ENCODE measurements at regions not wholly inside any gene's neighbourhood (a gene's known extent, or its start where the extent isn't known, plus 50 kb on each side); places are given as distances from the start of the nearest gene placed in this dataset.
"Not testable (repeated sequence)": the region's sequence is repeated elsewhere in the genome, so short reads cannot be mapped to it uniquely, and the experiment has no call there.

DNA sequence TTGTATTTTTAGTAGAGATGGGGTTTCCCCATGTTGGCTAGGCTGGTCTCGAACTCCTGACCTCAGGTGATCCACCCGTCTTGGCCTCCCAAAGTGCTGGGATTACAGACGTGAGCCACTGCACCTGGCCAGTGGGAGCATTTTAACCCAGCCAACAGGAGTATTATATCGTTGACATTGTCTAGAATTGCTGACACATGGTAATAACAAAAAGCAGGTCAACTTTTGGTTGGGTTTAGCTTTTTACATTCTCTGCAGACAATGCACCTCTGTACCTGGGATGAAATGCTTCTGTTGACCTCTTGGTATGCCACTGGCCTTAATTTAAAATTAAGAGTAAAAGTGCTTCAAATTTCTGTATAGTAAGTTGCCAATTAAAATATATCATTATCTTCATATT is 245.6 kb downstream of the TTC6 start:
- H3K27ac ChIP-seq (ENCODE audit: low read length); H3K27me3 ChIP-seq (ENCODE audit: control insufficient read depth, insufficient read depth, low read length); H3K9me3 ChIP-seq (replicated peaks; ENCODE audit: control insufficient read depth, low read depth, low read length); H3K4me1 ChIP-seq (ENCODE audit: control insufficient read depth, insufficient read depth, low read length); H3K4me3 ChIP-seq (ENCODE audit: low read length); DNase-seq; H3K36me3 ChIP-seq (ENCODE audit: control insufficient read depth, insufficient read depth, low read length): not testable (repeated sequence)
- WGBS (ENCODE audit: insufficient coverage), result 82% methylated on average over 2 of the region's 4 CpGs

DNA sequence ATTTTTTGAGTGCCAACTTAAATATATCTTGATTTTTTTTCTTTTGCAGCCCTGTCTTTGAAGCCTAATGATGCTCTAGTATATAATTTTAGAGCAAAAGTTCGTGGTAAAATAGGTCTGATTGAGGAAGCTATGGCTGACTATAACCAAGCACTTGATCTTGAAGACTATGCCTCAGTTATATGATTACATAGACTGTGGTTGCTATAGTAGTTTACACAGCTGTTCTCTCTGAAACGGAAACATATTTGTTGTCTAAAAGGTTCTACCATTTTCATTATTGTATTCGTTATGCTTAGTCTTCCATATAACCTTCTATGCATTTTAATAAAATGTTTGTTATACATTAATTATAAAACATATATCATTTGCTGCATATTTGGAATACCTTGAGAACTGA is 246.7 kb downstream of the TTC6 start:
- no CpG with 5 or more reads among the region's 3 CpGs for WGBS (ENCODE audit: insufficient coverage)
- H3K9me3 ChIP-seq (replicated peaks; ENCODE audit: control insufficient read depth, low read depth, low read length), result no peaks in the 10 kb centered on the region
- H3K27me3 ChIP-seq (ENCODE audit: control insufficient read depth, insufficient read depth, low read length), result no peaks in the 10 kb centered on the region
- no peak overlapping the region for H3K27ac ChIP-seq (ENCODE audit: low read length)
- DNase-seq, result no peak
- H3K4me3 ChIP-seq (ENCODE audit: low read length), result no peak overlapping the region
- H3K36me3 ChIP-seq (ENCODE audit: control insufficient read depth, insufficient read depth, low read length), result no peaks in the 10 kb centered on the region
- no peaks in the 10 kb centered on the region for H3K4me1 ChIP-seq (ENCODE audit: control insufficient read depth, insufficient read depth, low read length)

DNA sequence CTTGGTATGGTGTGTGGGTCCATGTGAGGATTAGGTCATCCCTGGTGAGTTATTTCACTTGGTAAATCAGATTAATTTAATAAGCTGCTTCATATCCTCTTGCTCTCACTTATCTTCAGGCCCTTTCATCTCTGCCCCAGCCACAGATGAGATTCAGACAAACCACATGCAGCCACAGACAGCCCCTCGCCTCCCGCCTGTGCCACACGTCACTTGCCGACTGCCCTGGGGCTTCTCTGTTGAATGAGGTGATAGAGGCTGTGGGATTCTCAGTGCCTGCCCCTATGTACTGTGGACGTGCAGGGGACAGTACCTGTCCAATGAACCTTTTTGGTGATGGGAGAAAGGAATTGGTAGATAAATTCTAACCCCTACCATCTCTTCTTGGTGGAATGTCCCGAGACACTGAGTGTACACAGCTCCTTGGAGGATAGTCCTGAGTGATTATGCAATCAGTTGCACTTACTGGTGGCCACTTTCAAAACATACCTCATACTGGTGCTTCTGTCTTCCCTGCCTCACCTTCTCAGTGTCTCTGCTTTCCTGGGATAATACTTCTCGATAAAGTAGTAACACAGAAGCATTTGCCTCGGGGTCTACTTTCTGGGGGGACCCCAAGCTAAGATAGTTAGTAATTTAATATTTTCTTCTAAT is 248.7 kb downstream of the TTC6 start:
- DNase-seq, result no peak
- Histone ChIP-seq H3K36me3 (ENCODE audit: control insufficient read depth, insufficient read depth, low read length) (no peaks in the 10 kb centered on the region), H3K9me3 (replicated peaks; ENCODE audit: control insufficient read depth, low read depth, low read length) (no peaks in the 10 kb centered on the region), H3K27me3 (ENCODE audit: control insufficient read depth, insufficient read depth, low read length) (no peaks in the 10 kb centered on the region), H3K27ac (ENCODE audit: low read length) (no peak overlapping the region), H3K4me1 (ENCODE audit: control insufficient read depth, insufficient read depth, low read length) (no peaks in the 10 kb centered on the region), H3K4me3 (ENCODE audit: low read length) (no peak overlapping the region)
- no CpG with 5 or more reads among the region's 8 CpGs for WGBS (ENCODE audit: insufficient coverage)

DNA sequence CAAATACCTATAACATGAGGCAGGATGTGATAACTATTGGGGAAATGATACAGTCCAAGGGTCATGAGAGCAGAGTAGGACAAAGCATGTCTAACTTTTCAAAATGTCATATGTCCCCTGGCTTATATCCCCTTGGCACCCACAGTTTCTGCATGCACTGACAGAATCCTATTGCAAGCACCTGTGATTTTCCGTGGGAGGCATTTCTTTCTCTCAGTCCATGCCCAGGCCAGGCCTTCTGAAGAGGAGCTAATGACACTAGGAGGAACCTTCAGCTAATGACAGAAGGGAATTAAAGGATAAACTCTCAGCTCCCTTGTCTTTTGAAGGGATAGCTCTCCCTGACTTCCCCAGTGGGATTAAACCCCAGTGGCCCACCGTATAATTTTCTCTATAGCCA is 249.2 kb downstream of the TTC6 start:
- no peak overlapping the region for H3K27ac ChIP-seq (ENCODE audit: low read length)
- no peak for DNase-seq
- no peak overlapping the region for H3K4me3 ChIP-seq (ENCODE audit: low read length)
- H3K36me3 ChIP-seq (ENCODE audit: control insufficient read depth, insufficient read depth, low read length), result no peaks in the 10 kb centered on the region
- H3K4me1 ChIP-seq (ENCODE audit: control insufficient read depth, insufficient read depth, low read length), result no peaks in the 10 kb centered on the region
- H3K27me3 ChIP-seq (ENCODE audit: control insufficient read depth, insufficient read depth, low read length), result no peaks in the 10 kb centered on the region
- WGBS (ENCODE audit: insufficient coverage), result 60% methylated on average over 1 of the region's 2 CpGs
- H3K9me3 ChIP-seq (replicated peaks; ENCODE audit: control insufficient read depth, low read depth, low read length), result no peaks in the 10 kb centered on the region

DNA sequence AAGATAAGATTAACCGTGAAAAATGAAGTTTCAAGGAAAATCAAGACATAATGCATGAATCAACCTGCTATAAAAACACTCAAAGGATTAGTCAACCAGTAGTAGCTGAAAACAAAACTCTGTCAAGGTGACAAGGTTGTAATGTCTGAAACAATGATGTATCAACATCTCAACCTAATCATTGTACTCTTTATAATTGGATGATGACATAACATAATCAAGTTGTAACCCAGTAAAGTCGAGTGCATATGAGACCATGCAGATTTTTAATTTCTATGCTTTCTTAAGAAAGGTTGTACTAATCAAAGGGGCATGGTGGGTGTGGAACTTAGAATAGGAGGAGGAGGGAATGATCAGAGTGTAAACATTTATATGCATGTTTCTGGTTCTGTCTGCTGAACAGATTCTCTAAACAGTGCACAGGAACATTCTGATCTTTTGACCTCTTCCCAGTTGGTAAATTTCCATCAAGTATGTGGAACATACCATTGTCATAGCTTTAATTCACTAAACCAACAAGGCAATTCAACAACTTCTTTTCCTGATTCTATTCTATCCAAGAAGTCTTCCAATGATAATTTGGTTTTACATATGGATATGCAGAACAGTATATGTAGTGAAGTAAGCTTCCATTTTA is 253.7 kb downstream of the TTC6 start:
- Histone ChIP-seq H3K4me1 (ENCODE audit: control insufficient read depth, insufficient read depth, low read length) (no peaks in the 10 kb centered on the region), H3K36me3 (ENCODE audit: control insufficient read depth, insufficient read depth, low read length) (no peaks in the 10 kb centered on the region), H3K9me3 (replicated peaks; ENCODE audit: control insufficient read depth, low read depth, low read length) (no peaks in the 10 kb centered on the region), H3K27me3 (ENCODE audit: control insufficient read depth, insufficient read depth, low read length) (no peaks in the 10 kb centered on the region), H3K4me3 (ENCODE audit: low read length) (no peak overlapping the region), H3K27ac (ENCODE audit: low read length) (no peak overlapping the region)
- DNase-seq, result no peak
- WGBS (ENCODE audit: insufficient coverage), result no CpG with 5 or more reads among the region's 2 CpGs

DNA sequence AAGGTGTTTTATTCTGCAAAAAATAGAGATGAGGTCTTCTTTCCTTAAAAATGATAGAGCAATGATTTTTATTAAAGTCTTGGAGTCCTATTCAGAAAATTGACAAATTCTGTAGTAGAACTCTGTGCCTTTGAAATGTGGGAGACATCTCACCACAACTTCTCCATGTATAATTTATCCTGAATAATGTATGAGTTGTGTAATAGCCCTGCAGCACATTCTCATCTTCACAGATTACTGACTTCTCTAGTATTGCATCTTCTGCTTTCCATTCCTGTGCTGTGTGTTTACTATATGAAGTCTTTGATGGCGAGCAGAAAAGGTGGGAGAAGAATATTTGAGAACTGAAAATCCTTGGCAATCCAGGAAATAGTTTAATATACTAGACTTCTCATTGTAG is 255.6 kb downstream of the TTC6 start:
- no peak for DNase-seq
- H3K27ac ChIP-seq (ENCODE audit: low read length), result no peak overlapping the region
- no peaks in the 10 kb centered on the region for H3K36me3 ChIP-seq (ENCODE audit: control insufficient read depth, insufficient read depth, low read length)
- no peaks in the 10 kb centered on the region for H3K9me3 ChIP-seq (replicated peaks; ENCODE audit: control insufficient read depth, low read depth, low read length)
- H3K4me3 ChIP-seq (ENCODE audit: low read length), result no peak overlapping the region
- no CpG with 5 or more reads among the region's 1 CpG for WGBS (ENCODE audit: insufficient coverage)
- H3K4me1 ChIP-seq (ENCODE audit: control insufficient read depth, insufficient read depth, low read length), result no peaks in the 10 kb centered on the region
- no peaks in the 10 kb centered on the region for H3K27me3 ChIP-seq (ENCODE audit: control insufficient read depth, insufficient read depth, low read length)

DNA sequence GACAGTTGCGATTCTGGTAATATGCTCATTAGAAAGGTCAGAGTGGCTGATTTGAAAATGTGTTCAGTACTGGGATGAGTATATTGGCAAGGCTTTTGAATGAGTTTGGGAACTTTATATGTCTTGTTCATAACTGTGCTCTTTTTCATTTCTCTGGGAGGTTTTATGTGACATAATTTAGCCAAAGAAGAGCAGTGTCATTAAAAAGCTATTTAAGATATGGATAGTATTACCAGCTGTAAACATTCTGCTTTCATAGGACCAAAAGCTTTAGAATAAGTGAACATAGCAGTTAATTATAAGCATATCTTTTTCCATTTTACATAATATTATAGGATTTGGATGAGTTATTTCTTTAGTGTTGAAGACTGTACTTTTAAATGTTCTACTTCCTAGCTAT is 260.4 kb downstream of the TTC6 start:
- no peaks in the 10 kb centered on the region for H3K36me3 ChIP-seq (ENCODE audit: control insufficient read depth, insufficient read depth, low read length)
- no peaks in the 10 kb centered on the region for H3K27me3 ChIP-seq (ENCODE audit: control insufficient read depth, insufficient read depth, low read length)
- no peak overlapping the region for H3K27ac ChIP-seq (ENCODE audit: low read length)
- no peak overlapping the region for H3K4me3 ChIP-seq (ENCODE audit: low read length)
- no peaks in the 10 kb centered on the region for H3K4me1 ChIP-seq (ENCODE audit: control insufficient read depth, insufficient read depth, low read length)
- no peaks in the 10 kb centered on the region for H3K9me3 ChIP-seq (replicated peaks; ENCODE audit: control insufficient read depth, low read depth, low read length)
- no CpG with 5 or more reads among the region's 1 CpG for WGBS (ENCODE audit: insufficient coverage)
- DNase-seq, result peak; percentile 47

DNA sequence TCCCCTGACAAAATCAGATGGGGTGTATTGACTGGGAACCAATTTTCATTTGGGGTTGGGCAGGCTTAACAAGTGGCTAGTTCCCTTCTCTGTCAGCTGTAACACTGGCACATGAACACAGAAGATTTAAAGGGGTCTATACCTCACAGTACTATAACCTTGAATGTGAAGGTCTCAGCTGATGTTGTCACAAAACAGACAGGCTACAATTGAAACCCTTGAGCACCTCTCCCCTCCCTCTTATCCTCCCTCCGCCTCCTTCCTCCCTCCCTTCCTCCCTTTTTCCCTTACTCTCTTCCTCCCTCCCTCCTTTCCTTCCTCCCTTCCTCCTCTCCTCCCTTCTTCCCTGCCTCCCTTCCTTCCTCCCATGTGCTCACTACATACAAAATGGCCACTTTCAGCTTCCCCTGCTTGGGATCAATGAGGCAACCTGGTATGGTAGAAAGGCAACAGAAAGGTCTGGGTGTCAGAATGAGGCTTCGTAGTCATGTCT is 262.4 kb downstream of the TTC6 start:
- no peak overlapping the region for H3K4me3 ChIP-seq (ENCODE audit: low read length)
- WGBS (ENCODE audit: insufficient coverage), result 75% methylated on average over 1 of the region's 2 CpGs
- H3K36me3 ChIP-seq (ENCODE audit: control insufficient read depth, insufficient read depth, low read length), result no peaks in the 10 kb centered on the region
- H3K27ac ChIP-seq (ENCODE audit: low read length), result no peak overlapping the region
- no peaks in the 10 kb centered on the region for H3K27me3 ChIP-seq (ENCODE audit: control insufficient read depth, insufficient read depth, low read length)
- DNase-seq, result no peak
- no peaks in the 10 kb centered on the region for H3K9me3 ChIP-seq (replicated peaks; ENCODE audit: control insufficient read depth, low read depth, low read length)
- H3K4me1 ChIP-seq (ENCODE audit: control insufficient read depth, insufficient read depth, low read length), result no peaks in the 10 kb centered on the region

DNA sequence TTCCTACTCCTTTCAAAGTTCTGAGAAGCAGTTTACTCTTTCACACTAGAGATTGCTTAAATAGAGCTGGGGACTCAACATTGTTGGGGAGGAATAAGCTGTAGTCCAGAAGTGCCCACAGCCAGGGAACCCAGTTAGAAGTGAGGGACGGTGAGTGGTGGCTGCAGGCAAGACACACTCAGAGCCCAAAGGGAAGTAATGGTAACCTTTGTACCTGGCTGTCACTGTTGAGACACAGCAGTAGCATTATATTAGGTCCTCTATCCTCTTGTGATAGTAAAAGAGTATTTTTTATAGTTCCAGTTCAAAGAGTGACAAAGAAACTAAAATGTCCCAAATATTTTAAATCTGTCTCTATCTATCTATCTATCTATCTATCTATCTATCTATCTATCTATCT is 263.3 kb downstream of the TTC6 start:
- 83% methylated on average over 1 of the region's 1 CpG for WGBS (ENCODE audit: insufficient coverage)

DNA sequence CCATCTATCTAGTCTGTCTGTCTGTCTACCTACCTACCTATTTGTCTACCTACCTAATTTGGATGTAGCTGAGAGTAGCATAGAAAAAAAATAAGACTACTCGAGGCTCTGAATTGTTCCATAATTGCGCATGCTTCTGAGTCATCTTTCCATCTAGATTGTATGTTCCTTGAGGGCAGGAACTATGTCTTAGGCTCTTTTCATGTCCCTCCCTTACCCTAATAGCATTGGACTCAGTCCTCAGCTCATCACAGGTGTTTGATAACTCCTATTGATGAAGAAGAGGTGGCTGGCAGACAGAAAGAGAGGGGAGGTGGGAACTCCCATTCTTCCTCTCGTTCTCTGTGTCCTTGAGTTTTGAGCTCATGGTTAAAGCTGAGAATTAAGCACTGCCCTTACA is 263.7 kb downstream of the TTC6 start:
- Histone ChIP-seq H3K27me3 (ENCODE audit: control insufficient read depth, insufficient read depth, low read length) (no peaks in the 10 kb centered on the region), H3K27ac (ENCODE audit: low read length) (no peak overlapping the region), H3K4me1 (ENCODE audit: control insufficient read depth, insufficient read depth, low read length) (no peaks in the 10 kb centered on the region), H3K36me3 (ENCODE audit: control insufficient read depth, insufficient read depth, low read length) (no peaks in the 10 kb centered on the region), H3K4me3 (ENCODE audit: low read length) (no peak overlapping the region), H3K9me3 (replicated peaks; ENCODE audit: control insufficient read depth, low read depth, low read length) (no peaks in the 10 kb centered on the region)
- WGBS (ENCODE audit: insufficient coverage), result 100% methylated on average over 1 of the region's 3 CpGs
- no peak for DNase-seq

More for the DNA sequence above, 263.3 kb downstream of the TTC6 start:
- H3K27me3 ChIP-seq (ENCODE audit: control insufficient read depth, insufficient read depth, low read length), result no peaks in the 10 kb centered on the region
- no peaks in the 10 kb centered on the region for H3K4me1 ChIP-seq (ENCODE audit: control insufficient read depth, insufficient read depth, low read length)
- H3K4me3 ChIP-seq (ENCODE audit: low read length), result no peak overlapping the region
- no peaks in the 10 kb centered on the region for H3K36me3 ChIP-seq (ENCODE audit: control insufficient read depth, insufficient read depth, low read length)
- DNase-seq, result no peak
- no peaks in the 10 kb centered on the region for H3K9me3 ChIP-seq (replicated peaks; ENCODE audit: control insufficient read depth, low read depth, low read length)
- no peak overlapping the region for H3K27ac ChIP-seq (ENCODE audit: low read length)
